Brain microvascular endothelial cell (primary cell): ENCODE measurements at regions not wholly inside any gene's neighbourhood (a gene's known extent, or its start where the extent isn't known, plus 50 kb on each side); places are given as distances from the start of the nearest gene placed in this dataset.

ENCODE experiments used
- DNase-seq: peaks from one replicate; pipeline ENCODE4 v3.0.0-alpha.2; 2020
- H3K27ac ChIP-seq: fragments of 250-450 bp; sonication (Bioruptor Pico); 2 replicates; pipeline ENCODE4 v1.5.1; 2020; ENCODE audit warnings: mild to moderate bottlenecking, moderate library complexity
- H3K27me3 ChIP-seq: fragments of 250-450 bp; sonication (Bioruptor Pico); replicated peaks from 2 replicates; pipeline ENCODE4 v1.5.1; 2020; ENCODE audit warnings: mild to moderate bottlenecking
- H3K36me3 ChIP-seq: fragments of 250-450 bp; sonication (Bioruptor Pico); replicated peaks from 2 replicates; pipeline ENCODE4 v1.5.1; 2020; ENCODE audit warnings: mild to moderate bottlenecking
- H3K4me3 ChIP-seq: 2 replicates; pipeline ENCODE4 v1.5.1; 2011; ENCODE audit warnings: low read depth, mild to moderate bottlenecking, control low read depth, low read length, moderate library complexity
- CTCF ChIP-seq: IDR thresholded peaks from 2 replicates; pipeline ENCODE4 v1.5.1; 2011; ENCODE audit warnings: low read depth, mild to moderate bottlenecking, moderate library complexity, low read length, control low read depth, inconsistent platforms; ENCODE audit errors: missing control alignments
- in situ Hi-C: cut with HindIII; loops from 2 replicates; pipeline ENCODE4 v1.10.0; 2017; ENCODE audit warnings: low sequenced_read_pairs, low pct_ligation_motif_present

- no peak overlapping the region for H3K27ac ChIP-seq
- no peak for DNase-seq
- TF ChIP-seq CTCF, result no peak
- no peak overlapping the region for H3K4me3 ChIP-seq
- H3K36me3 ChIP-seq, result no peaks in the 10 kb centered on the region
- in situ Hi-C loops, result no loop called here
- H3K27me3 ChIP-seq, result no peaks in the 10 kb centered on the region
Observed at GRCh38 chr3:132267391-132267993, 49.7 kb upstream of the ACP3 start.
